Vagina (tissue), 2 donors: ENCODE measurements at regions not wholly inside any gene's neighbourhood (a gene's known extent, or its start where the extent isn't known, plus 50 kb on each side); places are given as distances from the start of the nearest gene placed in this dataset.
"Not testable (repeated sequence)": the region's sequence is repeated elsewhere in the genome, so short reads cannot be mapped to it uniquely, and the experiment has no call there.

Experiments used
- CTCF ChIP-seq, 3 experiments: fragments of 450-650 bp in 2 of 3; fragments of 200-600 bp in 1 of 3; sonication (generic) in 1 of 3; IDR thresholded peaks; one replicate each; pipeline ENCODE4 v1.5.1; 2017 to 2019; ENCODE audit warnings: antibody characterized with exemption in 3 of 3, mild to moderate bottlenecking in 2 of 3, moderate library complexity in 2 of 3
- POLR2A ChIP-seq, 2 donors: fragments of 450-650 bp; IDR thresholded peaks; one replicate each; pipeline ENCODE4 v1.6.1; 2017; ENCODE audit warnings: antibody characterized with exemption in 2 of 2, mild to moderate bottlenecking in 2 of 2, moderate library complexity in 2 of 2
- POLR2AphosphoS5 ChIP-seq, 2 donors: sonication (generic); formaldehyde crosslinking; IDR thresholded peaks; one replicate each; pipeline ENCODE4 v1.9.0; 2017; ENCODE audit warnings: antibody characterized with exemption in 2 of 2, mild to moderate bottlenecking in 2 of 2, low read depth in 1 of 2; ENCODE audit not compliant: insufficient read depth in 1 of 2

GRCh38 chr5:12574298-12575093 is 670.2 kb upstream of the CTNND2 start:
- TF ChIP-seq CTCF (IDR thresholded peaks at IDR 0.05); POLR2AphosphoS5 (IDR thresholded peaks at IDR 0.05; ENCODE audit: insufficient read depth in 1 of 2, low read depth in 1 of 2); POLR2A (IDR thresholded peaks at IDR 0.05): not testable (repeated sequence)
